IMR-90 (cell line): ENCODE measurements at regions not wholly inside any gene's neighbourhood (a gene's known extent, or its start where the extent isn't known, plus 50 kb on each side); places are given as distances from the start of the nearest gene placed in this dataset.

Experiments
- CEBPB ChIP-seq: IDR thresholded peaks from 2 replicates; pipeline ENCODE4 v1.6.1; 2012; ENCODE audit warnings: low read depth, low read length, improper control_type of control experiment
- CHD1 ChIP-seq: IDR thresholded peaks from 2 replicates; pipeline ENCODE4 v1.6.1; 2012; ENCODE audit warnings: low read depth, low read length, improper control_type of control experiment
- FOS ChIP-seq: fragments of 150-350 bp; IDR thresholded peaks from 2 replicates; pipeline ENCODE4 v1.6.1; 2016; ENCODE audit warnings: low read depth, low read length
- MAZ ChIP-seq: IDR thresholded peaks from 2 replicates; pipeline ENCODE4 v1.6.1; 2012; ENCODE audit warnings: low read depth, mild to moderate bottlenecking, low read length, improper control_type of control experiment, moderate library complexity, borderline replicate concordance
- POLR2A ChIP-seq: IDR thresholded peaks from 2 replicates; pipeline ENCODE4 v1.6.1; 2012; ENCODE audit warnings: mild to moderate bottlenecking, low read depth, low read length
- RAD21 ChIP-seq: IDR thresholded peaks from 2 replicates; pipeline ENCODE4 v1.6.1; 2012; ENCODE audit warnings: low read length, improper control_type of control experiment
- RCOR1 ChIP-seq: IDR thresholded peaks from 2 replicates; pipeline ENCODE4 v1.6.1; 2012; ENCODE audit warnings: mild to moderate bottlenecking, low read length, improper control_type of control experiment; ENCODE audit not compliant: insufficient replicate concordance
- RFX5 ChIP-seq: IDR thresholded peaks from 2 replicates; pipeline ENCODE4 v1.8.0; 2012; ENCODE audit warnings: low read depth, mild to moderate bottlenecking, low read length, moderate library complexity
- SMC3 ChIP-seq: fragments of 150-350 bp; IDR thresholded peaks from 2 replicates; pipeline ENCODE4 v1.6.1; 2016; ENCODE audit warnings: low read depth, mild to moderate bottlenecking, antibody characterized with exemption, low read length, moderate library complexity
- TF ChIP-seq, protein P1 (sequence below): conservative IDR thresholded peaks from 2 replicates; pipeline ENCODE4 v1.5.1; 2012; ENCODE audit warnings: mild to moderate bottlenecking, low read depth, low read length, improper control_type of control experiment
- TF ChIP-seq, protein P2 (sequence below): fragments of 150-350 bp; IDR thresholded peaks from 2 replicates; pipeline ENCODE4 v1.6.1; 2016; ENCODE audit warnings: low read depth, mild to moderate bottlenecking, low read length, moderate library complexity, borderline replicate concordance

- TF ChIP-seq, protein P1, sequence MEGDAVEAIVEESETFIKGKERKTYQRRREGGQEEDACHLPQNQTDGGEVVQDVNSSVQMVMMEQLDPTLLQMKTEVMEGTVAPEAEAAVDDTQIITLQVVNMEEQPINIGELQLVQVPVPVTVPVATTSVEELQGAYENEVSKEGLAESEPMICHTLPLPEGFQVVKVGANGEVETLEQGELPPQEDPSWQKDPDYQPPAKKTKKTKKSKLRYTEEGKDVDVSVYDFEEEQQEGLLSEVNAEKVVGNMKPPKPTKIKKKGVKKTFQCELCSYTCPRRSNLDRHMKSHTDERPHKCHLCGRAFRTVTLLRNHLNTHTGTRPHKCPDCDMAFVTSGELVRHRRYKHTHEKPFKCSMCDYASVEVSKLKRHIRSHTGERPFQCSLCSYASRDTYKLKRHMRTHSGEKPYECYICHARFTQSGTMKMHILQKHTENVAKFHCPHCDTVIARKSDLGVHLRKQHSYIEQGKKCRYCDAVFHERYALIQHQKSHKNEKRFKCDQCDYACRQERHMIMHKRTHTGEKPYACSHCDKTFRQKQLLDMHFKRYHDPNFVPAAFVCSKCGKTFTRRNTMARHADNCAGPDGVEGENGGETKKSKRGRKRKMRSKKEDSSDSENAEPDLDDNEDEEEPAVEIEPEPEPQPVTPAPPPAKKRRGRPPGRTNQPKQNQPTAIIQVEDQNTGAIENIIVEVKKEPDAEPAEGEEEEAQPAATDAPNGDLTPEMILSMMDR, result no peak
- TF ChIP-seq SMC3, result no peak
- TF ChIP-seq, protein P2, sequence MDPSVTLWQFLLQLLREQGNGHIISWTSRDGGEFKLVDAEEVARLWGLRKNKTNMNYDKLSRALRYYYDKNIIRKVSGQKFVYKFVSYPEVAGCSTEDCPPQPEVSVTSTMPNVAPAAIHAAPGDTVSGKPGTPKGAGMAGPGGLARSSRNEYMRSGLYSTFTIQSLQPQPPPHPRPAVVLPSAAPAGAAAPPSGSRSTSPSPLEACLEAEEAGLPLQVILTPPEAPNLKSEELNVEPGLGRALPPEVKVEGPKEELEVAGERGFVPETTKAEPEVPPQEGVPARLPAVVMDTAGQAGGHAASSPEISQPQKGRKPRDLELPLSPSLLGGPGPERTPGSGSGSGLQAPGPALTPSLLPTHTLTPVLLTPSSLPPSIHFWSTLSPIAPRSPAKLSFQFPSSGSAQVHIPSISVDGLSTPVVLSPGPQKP, result no peak
- no peak for TF ChIP-seq RAD21
- TF ChIP-seq FOS, result no peak
- no peak for TF ChIP-seq RCOR1
- no peak for TF ChIP-seq POLR2A
- no peak for TF ChIP-seq RFX5
- TF ChIP-seq MAZ, result no peak
- TF ChIP-seq CHD1, result no peak
- no peak for TF ChIP-seq CEBPB
Measured at GRCh38 chr5:36796155-36796554, 80.4 kb upstream of the NIPBL start.
